HG03460 (cell line): ENCODE measurements at regions not wholly inside any gene's neighbourhood (a gene's known extent, or its start where the extent isn't known, plus 50 kb on each side); places are given as distances from the start of the nearest gene placed in this dataset.

Experiments used
- ATAC-seq: cut with Tn5 transposase; IDR thresholded peaks from one replicate; pipeline ENCODE4 v1.9.1; 2021; ENCODE audit not compliant: unreplicated experiment

- no peak for ATAC-seq
These were observed 144.3 kb upstream of the MTAP start for GRCh38 chr9:21657966-21658667.

GRCh38 chr9:21660976-21661375 is 141.5 kb upstream of the MTAP start:
- no peak for ATAC-seq

- ATAC-seq: no peak
These were observed 140.8 kb upstream of the MTAP start for GRCh38 chr9:21661626-21662025.

- no peak for ATAC-seq
These were observed 133.9 kb upstream of the MTAP start for GRCh38 chr9:21668516-21668915.

GRCh38 chr9:21669701-21670100 is 132.7 kb upstream of the MTAP start:
- ATAC-seq: no peak

- ATAC-seq: no peak
These were observed 132.1 kb upstream of the MTAP start for GRCh38 chr9:21670374-21670773.

GRCh38 chr9:21672140-21672539 is 130.3 kb upstream of the MTAP start:
- ATAC-seq: no peak

- ATAC-seq: no peak
These were observed 129.7 kb upstream of the MTAP start for GRCh38 chr9:21672761-21673160.

GRCh38 chr9:21674894-21675293 is 127.5 kb upstream of the MTAP start:
- no peak for ATAC-seq

- ATAC-seq: no peak
These were observed 125.0 kb upstream of the MTAP start for GRCh38 chr9:21677387-21677786.

- no peak for ATAC-seq
These were observed 124.6 kb upstream of the MTAP start for GRCh38 chr9:21677834-21678233.

- ATAC-seq: no peak
These were observed 123.0 kb upstream of the MTAP start for GRCh38 chr9:21679432-21679831.

GRCh38 chr9:21680590-21680989 is 121.8 kb upstream of the MTAP start:
- no peak for ATAC-seq

- no peak for ATAC-seq
These were observed 120.8 kb upstream of the MTAP start for GRCh38 chr9:21681641-21682040.

GRCh38 chr9:21682381-21682780 is 120.1 kb upstream of the MTAP start:
- ATAC-seq: no peak

GRCh38 chr9:21682981-21683380 is 119.5 kb upstream of the MTAP start:
- ATAC-seq: no peak

GRCh38 chr9:21683484-21684175 is 118.8 kb upstream of the MTAP start:
- ATAC-seq: no peak

- no peak for ATAC-seq
These were observed 118.2 kb upstream of the MTAP start for GRCh38 chr9:21684231-21684630.

- ATAC-seq: no peak
These were observed 117.5 kb upstream of the MTAP start for GRCh38 chr9:21684831-21685362.

GRCh38 chr9:21685502-21685901 is 116.9 kb upstream of the MTAP start:
- ATAC-seq: no peak

GRCh38 chr9:21686738-21687137 is 115.7 kb upstream of the MTAP start:
- no peak for ATAC-seq

- ATAC-seq: no peak
These were observed 115.1 kb upstream of the MTAP start for GRCh38 chr9:21687351-21687750.
